A673 (cell line): ENCODE measurements at regions not wholly inside any gene's neighbourhood (a gene's known extent, or its start where the extent isn't known, plus 50 kb on each side); places are given as distances from the start of the nearest gene placed in this dataset.

Experiments
- EZH2 ChIP-seq: fragments of 200-600 bp; sonication (generic); IDR thresholded peaks from 2 replicates; pipeline ENCODE4 v1.6.1; 2017; ENCODE audit warnings: borderline replicate concordance, low read depth, mild to moderate bottlenecking, mixed read lengths, antibody characterized with exemption, low read length; ENCODE audit not compliant: poor library complexity, severe bottlenecking
- TF ChIP-seq, protein P1 (sequence below): fragments of 300-800, 200-600 bp; sonication (generic); conservative IDR thresholded peaks from 2 replicates; pipeline ENCODE4 v1.5.1; 2017; ENCODE audit warnings: low read depth, mild to moderate bottlenecking, antibody characterized with exemption, low read length, moderate library complexity, mixed read lengths

GRCh38 chr11:121968638-121969037, 147.4 kb downstream of the BLID start:
- TF ChIP-seq, protein P1, sequence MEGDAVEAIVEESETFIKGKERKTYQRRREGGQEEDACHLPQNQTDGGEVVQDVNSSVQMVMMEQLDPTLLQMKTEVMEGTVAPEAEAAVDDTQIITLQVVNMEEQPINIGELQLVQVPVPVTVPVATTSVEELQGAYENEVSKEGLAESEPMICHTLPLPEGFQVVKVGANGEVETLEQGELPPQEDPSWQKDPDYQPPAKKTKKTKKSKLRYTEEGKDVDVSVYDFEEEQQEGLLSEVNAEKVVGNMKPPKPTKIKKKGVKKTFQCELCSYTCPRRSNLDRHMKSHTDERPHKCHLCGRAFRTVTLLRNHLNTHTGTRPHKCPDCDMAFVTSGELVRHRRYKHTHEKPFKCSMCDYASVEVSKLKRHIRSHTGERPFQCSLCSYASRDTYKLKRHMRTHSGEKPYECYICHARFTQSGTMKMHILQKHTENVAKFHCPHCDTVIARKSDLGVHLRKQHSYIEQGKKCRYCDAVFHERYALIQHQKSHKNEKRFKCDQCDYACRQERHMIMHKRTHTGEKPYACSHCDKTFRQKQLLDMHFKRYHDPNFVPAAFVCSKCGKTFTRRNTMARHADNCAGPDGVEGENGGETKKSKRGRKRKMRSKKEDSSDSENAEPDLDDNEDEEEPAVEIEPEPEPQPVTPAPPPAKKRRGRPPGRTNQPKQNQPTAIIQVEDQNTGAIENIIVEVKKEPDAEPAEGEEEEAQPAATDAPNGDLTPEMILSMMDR: no peak
- TF ChIP-seq EZH2: no peak
